OCI-LY3 (cell line): ENCODE measurements at regions not wholly inside any gene's neighbourhood (a gene's known extent, or its start where the extent isn't known, plus 50 kb on each side); places are given as distances from the start of the nearest gene placed in this dataset.

Source experiments
- CTCF ChIP-seq: fragments of 200-600, 300-600 bp; sonication (generic); IDR thresholded peaks from 2 replicates; pipeline ENCODE4 v1.5.1; 2014; ENCODE audit warnings: antibody characterized with exemption, low read length, low read depth
- EZH2phosphoT487 ChIP-seq: fragments of 200-600 bp; shearing (Covaris generic); IDR thresholded peaks from 2 replicates; pipeline ENCODE4 v1.6.1; 2018; ENCODE audit warnings: antibody characterized with exemption, mixed run types, low read depth

- TF ChIP-seq EZH2phosphoT487 (no peak), CTCF (no peak)
Measured at GRCh38 chr20:63104312-63105181, 97.8 kb upstream of the BHLHE23 start.
